Breast epithelium (tissue), 4 donors: ENCODE measurements at regions not wholly inside any gene's neighbourhood (a gene's known extent, or its start where the extent isn't known, plus 50 kb on each side); places are given as distances from the start of the nearest gene placed in this dataset.

ENCODE experiments used
- DNase-seq, 2 donors: peaks; one replicate each; pipeline ENCODE4 v3.0.0-alpha.2; 2019; ENCODE audit warnings: low spot score in 2 of 2
- H3K27ac ChIP-seq, 2 donors: fragments of 200-600 bp; sonication (generic) in 1 of 2; one replicate each; pipeline ENCODE4 v1.5.1; 2016 to 2019; ENCODE audit warnings: mild to moderate bottlenecking in 1 of 2
- H3K27me3 ChIP-seq, 2 donors: fragments of 200-600 bp; sonication (generic) in 1 of 2; one replicate each; pipeline versions ENCODE4 v1.5.1 to v1.6.0; 2017 to 2019; ENCODE audit warnings: control low read depth in 1 of 2, mild to moderate bottlenecking in 1 of 2
- H3K36me3 ChIP-seq: fragments of 200-600 bp; one replicate; pipeline ENCODE4 v1.5.1; 2019
- H3K4me1 ChIP-seq, 2 donors: fragments of 200-600 bp; sonication (generic); one replicate each; pipeline ENCODE4 v1.5.1; 2016 to 2019; ENCODE audit warnings: control low read depth in 1 of 2
- H3K4me3 ChIP-seq, 3 donors: fragments of 200-600 bp; sonication (generic); 1 replicate in 2 of 3; 2 replicates in 1 of 3; pipeline ENCODE4 v1.5.1; 2016 to 2019; ENCODE audit warnings: mild to moderate bottlenecking in 3 of 3, moderate library complexity in 2 of 3
- H3K9me3 ChIP-seq, 2 donors: fragments of 200-600 bp; sonication (generic) in 1 of 2; one replicate each; pipeline ENCODE4 v1.5.1; 2016 to 2019; ENCODE audit warnings: control low read depth in 1 of 2
- POLR2A ChIP-seq: fragments of 450-650 bp; IDR thresholded peaks from one replicate; pipeline ENCODE4 v1.6.1; 2016; ENCODE audit warnings: antibody characterized with exemption, mild to moderate bottlenecking, moderate library complexity
- POLR2AphosphoS5 ChIP-seq, 3 donors: sonication (generic); formaldehyde crosslinking; IDR thresholded peaks; one replicate each; pipeline ENCODE4 v1.6.1; 2017; ENCODE audit warnings: antibody characterized with exemption in 3 of 3
- intact Hi-C: fragments of 100-400 bp; cut with DNase I; formaldehyde crosslinking; loops from one replicate; pipeline ENCODE4 v1.15.1; 2023; ENCODE audit warnings: low total_unique reads
- TF ChIP-seq, protein P1 (sequence below), 3 donors: fragments of 450-650 bp; IDR thresholded peaks; one replicate each; pipeline ENCODE4 v1.5.1; 2016 to 2017; ENCODE audit warnings: antibody characterized with exemption in 3 of 3, mild to moderate bottlenecking in 3 of 3, moderate library complexity in 3 of 3

DNA sequence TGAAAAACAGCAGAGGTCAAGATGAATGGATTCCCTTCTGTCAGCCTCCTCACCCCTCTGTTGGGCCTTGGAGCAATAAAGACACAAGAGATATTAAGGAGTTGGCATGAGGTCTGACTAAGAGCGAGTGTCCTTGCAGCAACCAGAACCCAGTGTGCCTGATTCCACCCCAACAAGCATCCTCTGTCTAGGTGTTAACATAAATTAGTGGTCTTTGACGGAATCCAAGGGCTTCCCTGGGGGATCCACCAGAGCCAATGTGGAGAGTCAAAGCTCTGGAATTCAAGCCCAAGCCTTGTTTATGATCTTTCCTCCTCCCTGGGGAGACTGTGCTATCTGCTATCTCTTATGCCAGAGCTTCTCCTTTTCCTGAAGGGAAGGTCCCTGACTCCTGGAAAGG is 128.1 kb upstream of the SMIM23 start:
- H3K4me1 ChIP-seq: no peaks in the 10 kb centered on the region
- H3K36me3 ChIP-seq: no peaks in the 10 kb centered on the region
- intact Hi-C loops: no loop called here
- no peak overlapping the region for H3K4me3 ChIP-seq
- H3K27ac ChIP-seq: no peak overlapping the region
- H3K27me3 ChIP-seq: no peaks in the 10 kb centered on the region
- no peaks in the 10 kb centered on the region for H3K9me3 ChIP-seq
- DNase-seq: no peak
- TF ChIP-seq, protein P1, sequence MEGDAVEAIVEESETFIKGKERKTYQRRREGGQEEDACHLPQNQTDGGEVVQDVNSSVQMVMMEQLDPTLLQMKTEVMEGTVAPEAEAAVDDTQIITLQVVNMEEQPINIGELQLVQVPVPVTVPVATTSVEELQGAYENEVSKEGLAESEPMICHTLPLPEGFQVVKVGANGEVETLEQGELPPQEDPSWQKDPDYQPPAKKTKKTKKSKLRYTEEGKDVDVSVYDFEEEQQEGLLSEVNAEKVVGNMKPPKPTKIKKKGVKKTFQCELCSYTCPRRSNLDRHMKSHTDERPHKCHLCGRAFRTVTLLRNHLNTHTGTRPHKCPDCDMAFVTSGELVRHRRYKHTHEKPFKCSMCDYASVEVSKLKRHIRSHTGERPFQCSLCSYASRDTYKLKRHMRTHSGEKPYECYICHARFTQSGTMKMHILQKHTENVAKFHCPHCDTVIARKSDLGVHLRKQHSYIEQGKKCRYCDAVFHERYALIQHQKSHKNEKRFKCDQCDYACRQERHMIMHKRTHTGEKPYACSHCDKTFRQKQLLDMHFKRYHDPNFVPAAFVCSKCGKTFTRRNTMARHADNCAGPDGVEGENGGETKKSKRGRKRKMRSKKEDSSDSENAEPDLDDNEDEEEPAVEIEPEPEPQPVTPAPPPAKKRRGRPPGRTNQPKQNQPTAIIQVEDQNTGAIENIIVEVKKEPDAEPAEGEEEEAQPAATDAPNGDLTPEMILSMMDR (IDR thresholded peaks at IDR 0.05): no peak
- TF ChIP-seq POLR2A (no peak), POLR2AphosphoS5 (IDR thresholded peaks at IDR 0.05) (no peak)

DNA sequence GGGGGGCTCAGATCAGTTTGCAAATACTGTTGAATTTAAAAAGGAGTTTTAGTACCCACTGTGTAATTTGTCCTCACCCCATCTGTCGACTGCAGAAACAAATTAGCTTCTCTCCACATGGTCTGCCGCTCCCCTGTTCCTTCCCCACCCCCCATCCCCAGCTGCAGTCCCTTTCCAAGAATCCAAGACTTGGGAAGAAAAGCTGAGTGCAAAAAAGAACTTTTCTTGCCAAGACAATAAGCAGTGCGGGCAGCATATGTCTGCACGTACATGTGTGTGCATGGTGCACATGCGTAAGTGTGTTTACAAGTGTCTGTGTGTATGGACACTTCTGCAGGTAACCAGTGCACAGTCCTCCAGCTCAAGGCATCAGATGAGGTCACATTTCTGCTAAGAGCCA is 125.7 kb upstream of the SMIM23 start:
- TF ChIP-seq POLR2AphosphoS5 (IDR thresholded peaks at IDR 0.05): no peak
- DNase-seq: no peak
- intact Hi-C loops: no loop called here

DNA sequence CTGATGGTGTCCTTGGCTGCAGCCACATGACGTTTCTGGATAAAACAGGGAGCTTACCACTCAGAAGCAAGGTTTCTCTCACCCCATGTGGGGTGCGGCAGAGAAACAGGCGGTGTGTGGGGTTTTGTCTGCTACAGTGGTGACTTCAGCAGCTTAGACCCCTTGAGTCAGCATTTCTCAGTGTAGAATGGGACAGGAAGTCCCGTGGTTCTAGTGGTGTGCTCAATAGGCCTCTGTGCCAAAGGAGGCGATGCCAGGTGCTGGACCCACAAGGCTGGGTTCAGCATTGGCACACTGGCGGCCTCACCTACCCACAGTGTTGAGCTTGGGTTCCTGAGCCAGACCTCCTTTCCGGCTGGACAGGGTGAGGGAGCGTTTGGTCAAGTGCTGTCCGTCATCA is 125.2 kb upstream of the SMIM23 start:
- TF ChIP-seq POLR2AphosphoS5 (IDR thresholded peaks at IDR 0.05) (no peak), POLR2A (no peak)
- TF ChIP-seq, protein P1 (IDR thresholded peaks at IDR 0.05): no peak
- DNase-seq: no peak
- no peaks in the 10 kb centered on the region for H3K4me1 ChIP-seq
- no peaks in the 10 kb centered on the region for H3K9me3 ChIP-seq
- H3K36me3 ChIP-seq: no peaks in the 10 kb centered on the region
- H3K27ac ChIP-seq: no peak overlapping the region
- intact Hi-C loops: no loop called here
- no peaks in the 10 kb centered on the region for H3K27me3 ChIP-seq
- H3K4me3 ChIP-seq: no peak overlapping the region

More for the DNA sequence above, 125.7 kb upstream of the SMIM23 start:
- H3K27me3 ChIP-seq: no peaks in the 10 kb centered on the region
- no peak overlapping the region for H3K4me3 ChIP-seq
- H3K9me3 ChIP-seq: no peaks in the 10 kb centered on the region
- H3K36me3 ChIP-seq: no peaks in the 10 kb centered on the region
- no peak overlapping the region for H3K27ac ChIP-seq
- no peaks in the 10 kb centered on the region for H3K4me1 ChIP-seq

DNA sequence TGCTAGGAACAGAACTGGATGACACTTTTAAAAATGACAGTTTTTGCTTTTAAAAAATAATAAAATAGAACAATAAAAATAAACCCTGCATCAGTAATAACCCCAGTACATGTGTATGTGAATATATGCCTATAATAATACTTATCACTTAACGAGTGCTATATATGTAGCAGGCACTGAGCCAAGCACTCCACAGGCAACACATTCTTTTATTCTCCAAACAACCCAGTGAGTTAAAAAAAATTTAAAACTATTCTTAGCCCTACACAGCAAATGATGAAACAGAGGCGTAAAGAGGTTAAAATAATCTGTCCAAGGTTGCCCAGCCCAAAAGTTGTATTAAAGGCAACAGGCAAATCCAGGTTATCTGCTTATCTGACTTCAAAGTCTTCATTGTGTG is 124.5 kb upstream of the SMIM23 start:
- H3K9me3 ChIP-seq: no peaks in the 10 kb centered on the region
- H3K27ac ChIP-seq: no peak overlapping the region
- no peak overlapping the region for H3K4me3 ChIP-seq
- no peaks in the 10 kb centered on the region for H3K36me3 ChIP-seq
- TF ChIP-seq POLR2A (no peak), POLR2AphosphoS5 (IDR thresholded peaks at IDR 0.05) (no peak)
- TF ChIP-seq, protein P1 (IDR thresholded peaks at IDR 0.05): no peak
- intact Hi-C loops: no loop called here
- no peaks in the 10 kb centered on the region for H3K27me3 ChIP-seq
- DNase-seq: no peak
- no peaks in the 10 kb centered on the region for H3K4me1 ChIP-seq

DNA sequence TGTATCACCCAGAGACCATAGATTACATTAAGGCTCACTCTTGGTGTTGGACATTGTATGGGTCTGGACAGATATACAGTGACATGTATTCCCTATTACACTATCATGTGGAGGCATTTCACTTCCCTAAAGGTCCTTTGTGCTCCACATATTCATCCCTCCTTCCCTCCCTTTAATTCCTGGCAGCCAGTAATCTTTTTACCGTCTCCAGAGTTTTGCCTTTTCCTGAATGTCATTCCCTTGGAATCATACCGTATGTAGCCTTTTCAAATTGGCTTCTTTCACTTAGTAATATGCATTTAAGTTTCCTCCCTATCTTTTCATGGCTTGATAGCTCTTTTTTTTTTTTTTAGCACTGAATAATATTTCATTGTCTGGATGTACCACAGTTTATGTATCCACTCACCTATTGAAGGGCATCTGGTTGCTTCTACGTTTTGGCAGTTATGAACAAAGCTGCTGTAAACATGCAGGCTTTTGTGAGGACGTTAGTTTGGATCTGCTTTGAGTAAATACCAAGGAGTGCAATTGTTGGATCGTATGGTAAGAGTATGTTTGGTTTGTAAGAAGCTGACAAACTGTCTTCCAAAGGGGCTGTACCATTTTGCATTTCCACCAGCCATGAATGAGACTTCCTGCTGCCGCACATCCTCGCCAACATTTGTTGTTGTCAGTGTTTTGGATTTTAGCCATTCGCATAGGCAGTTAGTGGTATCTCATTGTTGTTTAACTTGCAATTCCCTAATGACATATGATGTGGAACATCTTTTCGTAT is 122.1 kb upstream of the SMIM23 start:
- no peak overlapping the region for H3K27ac ChIP-seq
- no peak for DNase-seq
- no peaks in the 10 kb centered on the region for H3K9me3 ChIP-seq
- intact Hi-C loops: no loop called here
- no peaks in the 10 kb centered on the region for H3K27me3 ChIP-seq
- TF ChIP-seq, protein P1 (IDR thresholded peaks at IDR 0.05): no peak
- TF ChIP-seq POLR2AphosphoS5 (IDR thresholded peaks at IDR 0.05) (no peak), POLR2A (no peak)
- H3K4me1 ChIP-seq: peaks cover 0 to 5% of the 10 kb centered on the region in 2 donors
- no peak overlapping the region for H3K4me3 ChIP-seq
- H3K36me3 ChIP-seq: no peaks in the 10 kb centered on the region
